ENCODE measurements at regions not wholly inside any gene's neighbourhood (a gene's known extent, or its start where the extent isn't known, plus 50 kb on each side); places are given as distances from the start of the nearest gene placed in this dataset.
"Not testable (repeated sequence)": the region's sequence is repeated elsewhere in the genome, so short reads cannot be mapped to it uniquely, and the experiment has no call there.

DNA sequence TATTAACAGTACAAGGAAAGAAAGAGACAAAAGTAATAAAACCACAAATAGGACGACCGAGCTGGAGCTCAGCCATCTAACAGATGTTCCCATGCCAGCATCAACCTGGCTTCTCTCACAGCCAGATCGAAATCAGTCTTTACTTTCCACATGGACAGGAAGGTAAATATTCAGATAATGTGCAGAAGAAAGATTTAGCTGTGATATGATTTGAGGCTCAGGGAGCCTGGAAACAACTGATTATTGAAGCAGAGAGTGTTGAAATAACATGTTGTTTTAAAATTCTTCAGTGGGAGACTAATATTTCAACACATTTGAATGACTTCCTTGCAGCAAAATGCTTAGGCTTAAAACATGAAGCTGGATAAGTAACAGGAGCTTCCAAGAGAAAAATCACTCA lies 546.8 kb downstream of the ETS1 start:
- no peak for DNase-seq
- in situ Hi-C loops (cut with MboI; ENCODE audit: low pct_unique_long_range_greater_than_20kb, low sequenced_read_pairs): no loop called here

DNA sequence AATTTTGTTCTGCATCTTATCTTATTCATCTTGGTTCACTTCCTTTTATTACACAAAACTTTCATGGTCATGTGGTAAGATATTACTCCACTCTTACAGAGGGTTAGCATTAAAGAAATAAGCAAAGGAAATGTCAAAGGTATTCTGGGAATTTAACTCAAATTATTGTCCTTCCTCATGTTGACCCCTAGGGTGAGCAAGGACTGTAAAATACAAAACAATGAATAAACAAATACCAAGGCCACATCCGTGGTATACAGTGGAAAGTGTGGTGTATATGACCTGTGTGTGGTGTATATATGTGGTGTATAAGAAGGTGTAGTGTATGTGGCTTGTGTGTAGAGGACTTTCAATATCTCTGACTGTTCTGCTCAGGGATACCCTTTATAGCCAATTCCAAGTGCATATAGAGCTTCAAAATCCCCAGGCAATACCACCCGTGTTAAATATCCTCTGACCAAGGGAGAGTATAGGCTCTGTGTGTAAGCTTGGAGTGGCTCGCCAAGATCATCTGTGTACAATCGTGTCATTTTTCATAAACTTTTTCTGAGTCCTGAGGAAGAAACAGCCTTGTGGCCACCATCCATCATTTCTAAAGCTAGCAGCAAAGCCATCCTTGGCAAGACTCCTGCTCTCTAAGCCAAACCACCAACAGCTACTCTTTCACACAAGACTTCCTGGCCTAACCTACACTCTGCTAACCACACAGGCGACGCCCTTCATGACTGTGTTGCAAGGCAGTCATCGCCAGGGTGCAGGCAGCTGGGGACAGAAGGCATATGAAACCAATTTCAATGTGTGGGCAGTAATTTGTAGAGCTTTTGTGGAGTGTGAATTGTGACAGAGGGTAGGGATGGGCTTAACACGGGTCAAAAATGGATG lies 548.0 kb downstream of the ETS1 start:
- DNase-seq: peak; percentile 28
- in situ Hi-C loops (cut with MboI; ENCODE audit: low pct_unique_long_range_greater_than_20kb, low sequenced_read_pairs): no loop called here

DNA sequence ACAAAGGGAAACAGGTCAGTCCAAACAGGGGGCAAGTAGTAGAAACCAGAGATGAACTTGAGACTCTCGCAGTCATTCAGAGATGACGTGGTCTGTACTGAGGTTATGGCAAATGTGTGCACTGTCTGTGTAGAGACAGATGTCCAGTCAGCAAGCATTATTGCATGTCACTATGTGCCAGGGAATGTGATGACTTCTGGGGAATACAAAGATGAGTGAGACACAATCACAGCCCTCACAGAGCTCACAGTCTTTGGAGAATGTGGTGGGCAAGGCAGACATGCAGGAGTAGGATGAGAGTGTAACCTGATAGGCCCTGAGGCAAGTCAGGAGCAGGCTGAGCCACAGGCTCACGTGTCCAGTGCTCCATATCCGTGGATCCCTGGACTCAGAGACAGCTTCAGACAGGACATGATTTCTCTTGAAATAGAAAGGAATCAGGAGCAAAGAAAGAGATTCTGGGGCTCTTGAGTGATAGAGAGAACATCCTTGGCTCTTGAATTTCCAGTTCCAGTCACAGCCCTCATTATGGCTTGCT lies 550.7 kb downstream of the ETS1 start:
- DNase-seq: no peak
- in situ Hi-C loops (cut with MboI; ENCODE audit: low pct_unique_long_range_greater_than_20kb, low sequenced_read_pairs): no loop called here

DNA sequence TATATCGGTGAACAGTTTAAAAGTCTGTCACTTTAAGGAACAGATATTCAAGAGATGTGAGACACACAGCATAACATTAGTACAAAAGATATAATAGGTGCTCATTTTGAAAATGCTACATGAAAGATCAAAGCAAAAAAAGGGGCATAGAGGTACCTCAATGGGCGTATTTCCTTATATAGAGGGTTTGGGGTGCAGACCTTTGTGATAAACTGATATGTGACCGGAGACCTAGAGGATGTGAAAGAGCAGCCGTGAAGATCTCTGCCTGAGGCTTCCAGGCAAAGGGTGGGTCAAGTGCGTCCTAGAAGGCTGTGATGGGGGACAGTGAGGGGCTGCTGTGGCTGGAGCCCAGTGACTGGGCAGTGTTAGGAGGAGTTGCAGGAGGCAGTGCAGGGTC lies 551.4 kb downstream of the ETS1 start:
- in situ Hi-C loops (cut with MboI; ENCODE audit: low pct_unique_long_range_greater_than_20kb, low sequenced_read_pairs): no loop called here

DNA sequence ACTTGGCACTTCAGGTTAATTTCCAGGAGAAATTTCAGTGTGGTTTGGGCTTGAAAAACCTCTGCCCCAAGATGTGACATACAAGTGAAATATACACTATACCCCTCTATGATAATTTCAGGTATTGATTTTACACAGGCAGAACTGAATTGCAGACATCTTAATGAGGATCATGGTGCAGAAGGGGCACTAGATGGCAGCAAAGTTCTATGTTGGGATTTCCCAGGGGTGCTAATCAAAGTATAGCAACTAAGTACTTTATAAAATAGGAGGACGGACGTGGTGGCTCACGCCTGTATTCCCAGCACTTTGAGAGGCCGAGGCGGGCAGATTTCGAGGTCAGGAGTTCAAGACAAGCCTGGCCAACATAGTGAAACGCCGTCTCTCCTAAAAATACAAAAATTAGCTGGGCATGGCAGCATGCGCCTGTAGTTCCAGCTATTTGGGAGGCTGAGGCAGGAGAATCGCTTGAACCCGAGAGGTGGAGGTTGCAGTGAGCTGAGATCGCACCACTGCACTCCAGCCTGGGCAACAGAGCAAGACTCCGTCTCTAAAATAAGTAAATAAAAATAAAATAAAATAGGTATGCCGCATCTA lies 555.7 kb downstream of the ETS1 start:
- peak; percentile 55 for DNase-seq
- in situ Hi-C loops (cut with MboI; ENCODE audit: low pct_unique_long_range_greater_than_20kb, low sequenced_read_pairs): not testable (repeated sequence)

More for the DNA sequence above, 551.4 kb downstream of the ETS1 start:
- DNase-seq: no peak

DNA sequence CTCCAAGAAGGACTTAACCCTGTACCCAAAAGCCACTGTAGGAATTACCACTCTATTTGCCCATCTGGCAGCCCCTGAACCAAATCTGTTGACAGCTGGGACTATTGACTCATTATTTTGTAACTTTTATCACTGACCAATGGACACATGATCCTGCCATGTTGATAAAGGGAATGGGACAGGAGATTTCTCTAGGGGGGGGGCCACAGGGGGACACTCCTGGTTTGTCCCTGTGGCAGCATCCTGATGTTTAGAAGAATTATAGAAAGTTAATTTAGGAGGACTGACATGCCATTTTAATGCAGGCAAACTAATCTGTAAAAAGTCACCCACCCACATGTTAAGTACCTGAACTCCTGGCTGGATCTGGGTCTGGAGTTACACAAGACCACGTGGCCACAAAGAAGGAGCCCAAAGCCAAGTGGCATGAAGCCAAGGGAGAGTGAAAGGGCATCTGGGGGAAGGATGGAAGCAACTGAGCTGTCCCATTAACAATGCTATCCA lies 558.1 kb downstream of the ETS1 start:
- in situ Hi-C loops (cut with MboI; ENCODE audit: low pct_unique_long_range_greater_than_20kb, low sequenced_read_pairs): no loop called here
- no peak for DNase-seq

DNA sequence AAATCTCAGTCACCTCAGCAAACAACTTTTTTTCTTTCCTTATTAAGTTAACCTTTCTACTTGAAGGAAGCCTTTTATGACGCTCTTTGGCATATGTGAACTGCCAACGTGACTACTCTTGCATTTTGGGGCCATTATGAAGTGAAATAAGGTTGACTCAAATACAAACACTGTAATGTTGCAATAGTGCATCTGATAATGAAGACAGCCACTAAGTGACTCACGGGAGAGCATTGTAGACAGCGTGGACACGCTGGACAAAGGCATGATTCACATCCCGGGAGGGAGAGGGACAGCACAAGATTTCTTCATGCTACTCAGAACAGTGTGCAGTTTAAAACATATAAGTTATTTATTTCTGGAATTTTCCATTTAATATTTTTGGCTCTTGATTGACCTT lies 560.8 kb downstream of the ETS1 start:
- no peak for DNase-seq
- in situ Hi-C loops (cut with MboI; ENCODE audit: low pct_unique_long_range_greater_than_20kb, low sequenced_read_pairs): no loop called here

DNA sequence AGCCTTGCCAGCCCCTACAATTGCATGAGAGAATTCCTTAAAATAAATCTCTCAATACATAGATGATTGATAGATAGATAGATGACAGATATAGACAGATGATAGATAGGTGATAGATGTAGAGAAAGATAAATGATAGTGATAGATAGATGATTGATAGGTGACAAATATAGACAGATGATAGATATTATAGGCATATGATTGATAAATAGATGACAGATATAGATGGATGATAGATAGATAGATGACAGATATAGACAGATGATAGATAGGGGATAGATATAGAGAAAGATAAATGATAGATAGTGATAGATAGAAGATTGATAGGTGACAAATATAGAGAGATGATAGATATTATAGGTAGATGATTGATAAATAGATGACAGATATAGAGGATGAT lies 564.6 kb downstream of the ETS1 start:
- in situ Hi-C loops (cut with MboI; ENCODE audit: low pct_unique_long_range_greater_than_20kb, low sequenced_read_pairs): no loop called here
- DNase-seq: no peak

DNA sequence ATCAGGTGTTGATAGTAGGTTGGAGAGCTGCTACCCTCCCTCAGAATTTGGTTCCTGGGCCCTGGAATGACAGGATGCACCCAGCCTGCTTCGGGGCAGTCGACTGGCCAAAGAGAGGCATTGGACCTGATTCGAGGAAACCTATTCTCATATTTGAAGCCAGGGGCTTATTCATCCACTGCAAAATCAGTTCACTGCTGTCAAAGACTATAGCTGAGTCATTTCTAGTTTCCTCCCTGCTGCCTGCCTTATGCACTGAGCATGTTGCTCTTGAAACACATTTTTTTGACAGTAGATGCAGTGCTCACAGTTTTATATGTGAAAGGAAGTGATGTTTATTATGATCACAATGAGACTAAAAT lies 565.4 kb downstream of the ETS1 start:
- in situ Hi-C loops (cut with MboI; ENCODE audit: low pct_unique_long_range_greater_than_20kb, low sequenced_read_pairs): no loop called here
- DNase-seq: no peak

DNA sequence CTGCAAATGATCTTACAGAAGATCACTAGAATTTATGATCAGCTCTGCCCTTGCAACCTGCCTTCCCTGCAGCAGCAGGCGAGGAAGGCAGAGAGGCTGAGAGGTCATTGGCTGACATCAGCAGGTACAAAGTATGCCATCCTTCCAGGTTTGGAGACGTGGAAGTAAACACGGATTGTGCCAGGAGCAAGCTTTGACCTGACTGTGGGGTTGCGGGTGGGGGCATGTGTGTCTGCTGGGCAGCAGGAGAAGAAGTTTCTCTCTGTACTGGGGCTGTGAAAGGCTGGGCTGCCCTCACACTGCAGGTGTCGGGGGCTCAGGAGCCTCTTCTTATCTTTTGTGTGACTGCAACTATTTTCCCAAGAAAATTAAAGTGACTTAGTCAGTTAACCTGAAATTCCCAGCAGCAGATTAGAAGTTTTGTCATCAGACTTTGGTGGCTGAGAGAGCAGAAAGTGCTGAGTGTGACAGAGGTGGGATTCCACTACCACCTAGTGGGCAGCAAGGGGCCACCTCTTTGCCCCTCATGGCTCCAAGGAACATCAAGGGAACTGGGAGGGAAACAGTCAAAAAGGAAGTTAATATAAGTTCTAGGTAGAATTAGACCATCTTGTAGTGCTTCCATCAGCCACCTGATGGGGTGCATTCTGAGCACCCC lies 565.9 kb downstream of the ETS1 start:
- no peak for DNase-seq
- in situ Hi-C loops (cut with MboI; ENCODE audit: low pct_unique_long_range_greater_than_20kb, low sequenced_read_pairs): no loop called here

DNA sequence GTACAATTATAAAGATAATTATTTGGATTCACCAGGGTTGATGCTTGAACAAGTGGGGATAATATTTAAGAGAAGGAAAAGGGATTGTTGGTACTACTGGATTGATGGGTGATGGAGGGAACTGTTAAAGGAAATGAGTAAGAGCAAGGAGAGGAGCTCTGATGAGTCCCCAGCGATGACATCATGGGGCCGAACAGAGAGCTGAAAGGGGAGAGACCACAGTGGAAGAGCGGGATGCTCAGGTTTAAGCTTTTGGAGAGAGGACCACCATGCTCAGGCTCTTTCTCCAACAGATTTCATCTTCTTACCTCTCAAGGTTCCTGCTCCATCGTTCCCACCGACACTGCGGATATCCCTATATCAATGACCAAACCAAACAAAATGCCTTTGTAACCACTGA lies 568.7 kb downstream of the ETS1 start:
- in situ Hi-C loops (cut with MboI; ENCODE audit: low pct_unique_long_range_greater_than_20kb, low sequenced_read_pairs): no loop called here

DNA sequence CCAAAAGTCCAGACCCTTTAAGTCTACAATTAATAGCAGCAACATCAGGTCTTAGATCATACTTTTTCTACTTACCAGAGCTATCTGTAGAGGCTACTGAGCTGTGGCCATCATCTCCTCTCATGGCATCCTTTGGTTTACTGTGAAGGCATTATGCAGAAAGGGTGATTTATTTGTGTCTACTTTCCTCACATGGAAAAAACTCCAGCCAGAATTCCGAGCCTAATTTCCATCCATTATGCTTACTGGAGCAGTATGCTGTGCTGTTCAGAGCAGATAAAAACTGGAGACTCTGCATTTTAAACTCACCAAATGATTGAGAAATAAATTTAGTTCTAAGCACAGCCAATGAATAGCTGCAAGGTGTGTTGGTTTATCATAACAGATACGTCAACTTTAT lies 581.8 kb downstream of the ETS1 start:
- in situ Hi-C loops (cut with MboI; ENCODE audit: low pct_unique_long_range_greater_than_20kb, low sequenced_read_pairs): no loop called here
- DNase-seq: no peak

More for the DNA sequence above, 568.7 kb downstream of the ETS1 start:
- DNase-seq: no peak

DNA sequence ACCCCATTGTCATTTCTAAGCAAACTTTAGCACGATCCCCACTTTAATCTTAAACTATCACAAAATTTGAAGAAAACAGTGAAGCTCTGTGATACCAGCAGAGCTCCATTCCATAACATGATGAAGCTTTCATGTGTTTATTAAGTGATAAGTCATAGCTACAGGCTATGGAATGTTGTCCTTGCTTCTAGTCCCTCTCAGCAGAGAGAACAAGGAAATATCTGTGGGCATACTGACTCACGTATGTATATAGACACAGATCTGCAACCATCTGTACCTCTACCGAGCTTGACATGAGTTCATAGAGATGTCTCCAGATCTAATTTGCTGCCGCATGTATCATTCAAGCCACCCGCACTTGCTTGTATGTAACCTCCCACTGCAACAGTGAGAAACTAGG lies 588.9 kb downstream of the ETS1 start:
- DNase-seq: no peak
- in situ Hi-C loops (cut with MboI; ENCODE audit: low pct_unique_long_range_greater_than_20kb, low sequenced_read_pairs): no loop called here

DNA sequence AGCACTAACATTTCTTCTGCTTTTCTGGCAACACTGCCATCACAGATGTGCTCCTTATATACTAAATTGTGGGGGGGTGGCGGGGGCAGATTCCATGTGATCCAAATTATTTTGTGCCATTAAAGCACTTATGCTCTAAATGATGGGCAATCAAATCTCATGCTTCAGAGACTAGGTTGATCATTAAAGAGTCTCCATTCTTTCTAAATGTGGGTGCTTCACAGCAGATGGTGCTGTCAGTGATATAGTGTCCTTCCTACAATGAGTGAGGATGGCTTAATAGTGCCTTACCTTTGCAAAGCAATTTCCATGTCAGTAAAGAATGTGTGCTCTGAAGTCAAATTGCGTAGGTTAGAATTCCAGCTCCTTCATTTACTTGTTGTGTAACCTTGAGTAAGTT lies 589.8 kb downstream of the ETS1 start:
- in situ Hi-C loops (cut with MboI; ENCODE audit: low pct_unique_long_range_greater_than_20kb, low sequenced_read_pairs): no loop called here
- no peak for DNase-seq

DNA sequence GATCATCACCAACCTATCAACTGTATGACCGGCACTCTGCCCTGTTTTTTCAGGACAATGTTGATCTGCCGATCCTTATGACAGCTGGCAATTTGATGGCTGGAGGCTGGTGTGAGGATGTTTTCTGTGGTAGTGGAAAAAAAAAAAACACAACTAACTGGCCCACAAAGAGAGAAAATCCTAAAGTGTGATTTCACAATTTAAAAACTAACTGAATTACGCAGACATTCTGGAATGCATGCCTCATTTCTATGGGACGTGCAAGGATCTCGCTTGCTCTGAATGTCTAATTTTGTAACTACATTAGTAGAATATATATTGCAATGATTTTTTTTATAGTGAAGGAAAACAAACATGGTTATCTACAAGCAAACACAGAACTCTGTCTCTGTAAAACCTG lies 590.5 kb downstream of the ETS1 start:
- in situ Hi-C loops (cut with MboI; ENCODE audit: low pct_unique_long_range_greater_than_20kb, low sequenced_read_pairs): no loop called here

DNA sequence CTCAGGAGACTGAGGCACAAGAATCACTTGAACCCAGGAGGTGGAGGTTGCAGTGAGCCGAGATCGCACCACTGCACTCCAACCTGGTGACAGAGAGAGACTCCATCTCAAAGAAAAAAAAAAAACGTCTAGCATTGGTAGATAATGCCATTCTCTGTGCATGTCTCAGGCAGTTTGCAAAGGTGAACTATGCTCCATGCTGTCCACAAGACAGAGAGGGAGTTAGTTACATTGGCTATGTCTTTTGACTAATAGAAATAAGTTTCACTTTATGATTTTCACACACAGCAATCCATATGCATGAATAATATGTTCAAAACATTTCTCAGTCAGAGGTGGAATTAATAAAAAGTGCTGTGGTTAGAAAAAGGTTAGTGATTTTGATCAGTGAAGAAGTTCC lies 591.4 kb downstream of the ETS1 start:
- no peak for DNase-seq
- in situ Hi-C loops (cut with MboI; ENCODE audit: low pct_unique_long_range_greater_than_20kb, low sequenced_read_pairs): no loop called here

More for the DNA sequence above, 590.5 kb downstream of the ETS1 start:
- no peak for DNase-seq

DNA sequence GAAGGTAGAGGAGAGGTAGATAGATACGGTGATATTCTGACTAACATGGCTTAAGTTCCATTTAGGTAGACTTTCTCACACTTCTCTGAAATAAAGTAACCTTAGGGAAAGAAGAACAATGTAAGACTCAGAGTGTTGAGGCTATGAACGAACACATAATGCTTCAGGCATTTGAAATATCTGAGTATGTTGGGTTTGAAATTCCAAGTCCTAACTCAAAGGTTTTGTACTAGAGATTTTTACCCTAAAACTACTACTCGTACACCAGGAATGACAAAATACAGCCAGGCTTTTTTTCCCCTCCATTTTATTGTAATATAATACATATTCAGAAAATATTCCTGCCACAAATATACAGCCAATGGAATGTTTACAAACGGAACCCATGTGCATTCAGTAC lies 592.6 kb downstream of the ETS1 start:
- in situ Hi-C loops (cut with MboI; ENCODE audit: low pct_unique_long_range_greater_than_20kb, low sequenced_read_pairs): no loop called here
- no peak for DNase-seq

DNA sequence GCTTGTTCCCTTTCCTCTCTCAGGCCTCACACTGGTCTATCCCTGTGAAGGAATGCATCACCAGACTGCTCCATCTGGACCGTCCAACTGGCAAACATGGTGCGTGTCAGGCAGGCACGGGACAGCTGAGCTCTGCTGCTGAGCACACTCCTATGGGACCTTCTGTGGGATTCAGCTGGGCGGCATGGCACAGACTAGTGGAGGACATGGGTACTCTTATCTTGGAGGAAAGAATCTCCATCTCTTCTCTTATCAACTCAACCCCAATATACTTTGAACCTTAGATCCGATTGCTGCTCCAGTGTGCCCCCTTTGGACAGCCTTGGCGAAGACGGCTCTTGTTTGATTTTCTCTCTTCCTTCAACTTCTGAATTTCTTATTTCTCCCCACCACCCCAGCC lies 593.6 kb downstream of the ETS1 start:
- in situ Hi-C loops (cut with MboI; ENCODE audit: low pct_unique_long_range_greater_than_20kb, low sequenced_read_pairs): no loop called here
- DNase-seq: no peak

DNA sequence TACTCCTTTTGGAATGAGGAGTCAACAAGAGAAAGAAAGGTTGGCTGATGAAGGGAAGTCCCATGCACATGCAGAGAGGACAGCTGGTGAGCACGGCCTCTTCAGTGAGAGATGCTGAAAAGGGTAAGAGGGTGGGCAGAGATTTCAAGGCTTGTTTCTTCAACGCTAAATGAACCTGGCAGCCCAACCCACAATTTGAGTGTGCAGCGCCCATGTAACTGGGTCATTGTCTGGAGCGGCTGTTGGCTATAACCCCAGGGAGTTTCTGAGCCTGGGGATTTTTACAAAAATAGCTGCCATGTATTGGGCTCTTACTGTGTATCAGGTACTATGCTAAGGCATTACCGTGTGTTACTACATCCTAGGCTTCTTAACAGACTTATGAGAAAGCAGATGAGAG lies 594.1 kb downstream of the ETS1 start:
- in situ Hi-C loops (cut with MboI; ENCODE audit: low pct_unique_long_range_greater_than_20kb, low sequenced_read_pairs): no loop called here

DNA sequence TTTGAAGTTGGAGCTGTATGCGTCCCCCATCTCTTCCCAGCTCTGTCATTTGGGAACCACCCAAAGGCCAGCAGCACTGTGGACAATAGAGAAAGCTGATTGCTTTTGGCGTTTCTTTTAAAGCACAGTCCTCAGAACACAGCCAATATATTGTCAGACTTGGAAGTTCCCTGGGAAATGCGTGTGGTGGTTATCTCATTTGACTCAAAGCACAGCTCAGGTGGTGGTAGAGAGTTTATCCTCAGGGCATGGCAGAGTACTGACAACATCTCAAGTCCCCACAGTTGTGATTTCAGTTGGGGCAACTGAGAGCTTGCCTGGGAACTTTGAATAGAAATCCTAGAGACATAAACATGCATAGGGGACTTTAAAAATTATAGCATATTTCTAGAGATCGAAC lies 601.3 kb downstream of the ETS1 start:
- no peak for DNase-seq
- in situ Hi-C loops (cut with MboI; ENCODE audit: low pct_unique_long_range_greater_than_20kb, low sequenced_read_pairs): no loop called here

More for the DNA sequence above, 594.1 kb downstream of the ETS1 start:
- DNase-seq: no peak

Measured in KBM-7 (cell line).